ENCODE measurements at regions not wholly inside any gene's neighbourhood (a gene's known extent, or its start where the extent isn't known, plus 50 kb on each side); places are given as distances from the start of the nearest gene placed in this dataset.

- DNase-seq (ENCODE audit: low spot score) (no peak), ATAC-seq (no peak)
- H3K27me3 Mint-ChIP-seq (ENCODE audit: low read depth): peaks cover 31% of the 10 kb centered on the region
- TF ChIP-seq SMAD3 (CRISPR knock-in tag; IDR thresholded peaks at IDR 0.05; ENCODE audit: borderline replicate concordance): no peak
- no peak for TF ChIP-seq MYBL2 (CRISPR knock-in tag; IDR thresholded peaks at IDR 0.05)
- TF ChIP-seq ZSCAN18 (CRISPR knock-in tag; IDR thresholded peaks at IDR 0.05): no peak
- no peak for TF ChIP-seq PRRX2 (CRISPR knock-in tag; IDR thresholded peaks at IDR 0.05)
- no peak for TF ChIP-seq MAX (CRISPR knock-in tag; IDR thresholded peaks at IDR 0.05)
- TF ChIP-seq ZNF532 (CRISPR knock-in tag; IDR thresholded peaks at IDR 0.05; ENCODE audit: borderline replicate concordance): no peak
- no peak for TF ChIP-seq FOXJ3 (CRISPR knock-in tag; IDR thresholded peaks at IDR 0.05; ENCODE audit: borderline replicate concordance)
- TF ChIP-seq USF2 (CRISPR knock-in tag; IDR thresholded peaks at IDR 0.05): no peak
- TF ChIP-seq NFE2L1 (CRISPR knock-in tag; IDR thresholded peaks at IDR 0.05): no peak
- TF ChIP-seq TEAD4 (CRISPR knock-in tag; IDR thresholded peaks at IDR 0.05): no peak
- TF ChIP-seq JAZF1 (CRISPR knock-in tag; IDR thresholded peaks at IDR 0.05): no peak
- H3K4me3 Mint-ChIP-seq: no peak overlapping the region
- ChIA-PET CTCF (no interaction called here), POLR2A (no interaction called here)
- H3K27ac Mint-ChIP-seq: no peak overlapping the region
- no peaks in the 10 kb centered on the region for H3K9me3 Mint-ChIP-seq
- H3K4me1 Mint-ChIP-seq: no peaks in the 10 kb centered on the region
- H3K36me3 Mint-ChIP-seq: no peaks in the 10 kb centered on the region
Measured at GRCh38 chr1:14467112-14467511, 131.4 kb upstream of the KAZN start.

GRCh38 chr1:14468751-14469150, 129.7 kb upstream of the KAZN start:
- ChIA-PET POLR2A (no interaction called here), CTCF (no interaction called here)
- ATAC-seq (no peak), DNase-seq (ENCODE audit: low spot score) (no peak)
- no peaks in the 10 kb centered on the region for H3K36me3 Mint-ChIP-seq
- no peaks in the 10 kb centered on the region for H3K4me1 Mint-ChIP-seq
- H3K9me3 Mint-ChIP-seq: no peaks in the 10 kb centered on the region
- H3K4me3 Mint-ChIP-seq: no peak overlapping the region
- no peak overlapping the region for H3K27ac Mint-ChIP-seq
- peaks cover 30% of the 10 kb centered on the region for H3K27me3 Mint-ChIP-seq (ENCODE audit: low read depth)
- no peak for TF ChIP-seq ATF6 (CRISPR knock-in tag; IDR thresholded peaks at IDR 0.05)
- no peak for TF ChIP-seq NR2C2 (CRISPR knock-in tag; IDR thresholded peaks at IDR 0.05)
- TF ChIP-seq EMX1 (CRISPR knock-in tag; IDR thresholded peaks at IDR 0.05): no peak
- TF ChIP-seq ZBTB21 (CRISPR knock-in tag; IDR thresholded peaks at IDR 0.05; ENCODE audit: borderline replicate concordance): no peak
- no peak for TF ChIP-seq ZNF532 (CRISPR knock-in tag; IDR thresholded peaks at IDR 0.05; ENCODE audit: borderline replicate concordance)
- no peak for TF ChIP-seq USF1 (CRISPR knock-in tag; IDR thresholded peaks at IDR 0.05)
- TF ChIP-seq RELA (CRISPR knock-in tag; IDR thresholded peaks at IDR 0.05; ENCODE audit: borderline replicate concordance): no peak
- no peak for TF ChIP-seq SMAD4 (CRISPR knock-in tag; IDR thresholded peaks at IDR 0.05)
- TF ChIP-seq AR (CRISPR knock-in tag; IDR thresholded peaks at IDR 0.05): no peak
